ENCODE measurements at regions not wholly inside any gene's neighbourhood (a gene's known extent, or its start where the extent isn't known, plus 50 kb on each side); places are given as distances from the start of the nearest gene placed in this dataset.

- TF ChIP-seq REST (IDR thresholded peaks at IDR 0.05; ENCODE audit: insufficient read depth in 1 of 2, low read depth in 2 of 2, low read length in 2 of 2) (no peak), SIN3A (IDR thresholded peaks at IDR 0.05; ENCODE audit: borderline replicate concordance, insufficient read depth, low read length) (no peak), TAF1 (IDR thresholded peaks at IDR 0.05; ENCODE audit: borderline replicate concordance, insufficient read depth, low read length) (no peak), POLR2AphosphoS5 (IDR thresholded peaks at IDR 0.05; ENCODE audit: low read depth, low read length) (no peak), FOXP2 (optimal IDR thresholded peaks at IDR 0.05; ENCODE audit: borderline replicate concordance, extremely low read depth, extremely low read length, insufficient read depth) (no peak)
These were observed 922.3 kb upstream of the LRFN5 start for GRCh38 chr14:40684328-40684727.

GRCh38 chr14:40682131-40682913 is 924.4 kb upstream of the LRFN5 start:
- TF ChIP-seq TAF1 (IDR thresholded peaks at IDR 0.05; ENCODE audit: borderline replicate concordance, insufficient read depth, low read length) (no peak), REST (IDR thresholded peaks at IDR 0.05; ENCODE audit: insufficient read depth in 1 of 2, low read depth in 2 of 2, low read length in 2 of 2) (no peak), POLR2AphosphoS5 (IDR thresholded peaks at IDR 0.05; ENCODE audit: low read depth, low read length) (no peak), SIN3A (IDR thresholded peaks at IDR 0.05; ENCODE audit: borderline replicate concordance, insufficient read depth, low read length) (no peak), FOXP2 (optimal IDR thresholded peaks at IDR 0.05; ENCODE audit: borderline replicate concordance, extremely low read depth, extremely low read length, insufficient read depth) (no peak)

GRCh38 chr14:40679256-40679655 is 927.4 kb upstream of the LRFN5 start:
- TF ChIP-seq TAF1 (IDR thresholded peaks at IDR 0.05; ENCODE audit: borderline replicate concordance, insufficient read depth, low read length) (no peak), SIN3A (IDR thresholded peaks at IDR 0.05; ENCODE audit: borderline replicate concordance, insufficient read depth, low read length) (no peak), POLR2AphosphoS5 (IDR thresholded peaks at IDR 0.05; ENCODE audit: low read depth, low read length) (no peak), REST (IDR thresholded peaks at IDR 0.05; ENCODE audit: insufficient read depth in 1 of 2, low read depth in 2 of 2, low read length in 2 of 2) (no peak), FOXP2 (optimal IDR thresholded peaks at IDR 0.05; ENCODE audit: borderline replicate concordance, extremely low read depth, extremely low read length, insufficient read depth) (no peak)

GRCh38 chr14:40674502-40674901 is 932.2 kb upstream of the LRFN5 start:
- TF ChIP-seq TAF1 (IDR thresholded peaks at IDR 0.05; ENCODE audit: borderline replicate concordance, insufficient read depth, low read length) (no peak), REST (IDR thresholded peaks at IDR 0.05; ENCODE audit: insufficient read depth in 1 of 2, low read depth in 2 of 2, low read length in 2 of 2) (no peak), POLR2AphosphoS5 (IDR thresholded peaks at IDR 0.05; ENCODE audit: low read depth, low read length) (no peak), SIN3A (IDR thresholded peaks at IDR 0.05; ENCODE audit: borderline replicate concordance, insufficient read depth, low read length) (no peak), FOXP2 (optimal IDR thresholded peaks at IDR 0.05; ENCODE audit: borderline replicate concordance, extremely low read depth, extremely low read length, insufficient read depth) (no peak)

Data from PFSK-1 (cell line).